ENCODE measurements at regions not wholly inside any gene's neighbourhood (a gene's known extent, or its start where the extent isn't known, plus 50 kb on each side); places are given as distances from the start of the nearest gene placed in this dataset.

DNA sequence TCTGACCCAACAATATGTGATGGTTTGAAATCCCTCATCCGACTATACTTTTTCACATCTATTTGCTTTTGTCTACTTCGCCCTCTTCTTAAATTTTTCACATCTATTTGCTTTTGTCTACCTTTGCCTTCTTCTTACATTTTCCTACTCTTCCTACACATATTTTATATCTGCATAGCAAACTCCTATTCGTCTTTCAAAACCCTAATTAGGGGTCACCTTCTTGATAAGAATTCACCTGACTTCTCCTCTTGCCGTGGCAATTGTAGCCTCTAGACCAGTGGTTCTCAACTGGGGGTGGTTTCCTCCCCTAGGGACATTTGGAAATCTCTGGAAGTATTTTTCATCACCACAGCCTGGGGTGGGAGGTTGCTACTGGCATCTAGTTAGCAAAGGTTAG, 607.4 kb downstream of the NTRK3 start:
- no peak overlapping the region for H2BK20ac ChIP-seq (ENCODE audit: low read depth, low read length)
- no peak overlapping the region for H2BK120ac ChIP-seq (ENCODE audit: low read depth, low read length)
- in situ Hi-C loops (cut with MboI; ENCODE audit: low sequenced_read_pairs) (no loop called here), dilution Hi-C loops (cut with HindIII; ENCODE audit: low sequenced_read_pairs, unreplicated experiment) (no loop called here), intact Hi-C loops (cut with micrococcal nuclease) (no loop called here)
- no peaks in the 10 kb centered on the region for H3K4me1 ChIP-seq (ENCODE audit: control insufficient read depth, insufficient read depth, low read length)
- H3K36me3 ChIP-seq (ENCODE audit: control insufficient read depth, insufficient read depth, low read length) = no peaks in the 10 kb centered on the region
- ChIA-PET POLR2A (ENCODE audit: unreplicated experiment) (no interaction called here), CTCF (no interaction called here)
- no peak overlapping the region for H3K4me3 ChIP-seq (ENCODE audit: insufficient read depth, low read depth, low read length)
- no peak overlapping the region for H3K4me2 ChIP-seq (ENCODE audit: low read depth, low read length)
- H3K27me3 ChIP-seq (ENCODE audit: control insufficient read depth, insufficient read depth, low read length) = no peaks in the 10 kb centered on the region
- no peak overlapping the region for H4K91ac ChIP-seq (ENCODE audit: insufficient read depth, low read depth, low read length)
- no peak overlapping the region for H2BK5ac ChIP-seq (ENCODE audit: low read depth, low read length, poor library complexity, severe bottlenecking)
- no peak overlapping the region for H3K27ac ChIP-seq (ENCODE audit: insufficient read depth, low read length)
- no peak overlapping the region for H2AK9ac ChIP-seq (replicated peaks; ENCODE audit: low read depth, low read length, poor library complexity)
- no peak overlapping the region for H3K56ac ChIP-seq (ENCODE audit: extremely low read depth, insufficient read depth, low read length)
- no peaks in the 10 kb centered on the region for H3K9me3 ChIP-seq (ENCODE audit: control insufficient read depth, insufficient read depth, low read length)
- no peak overlapping the region for H3K18ac ChIP-seq (ENCODE audit: low read depth, low read length)
- H4K8ac ChIP-seq (ENCODE audit: low read depth in 2 of 2, low read length in 2 of 2) = no peak overlapping the region
- H4K20me1 ChIP-seq (ENCODE audit: insufficient read depth, low read length) = no peaks in the 10 kb centered on the region
- H3K14ac ChIP-seq (replicated peaks; ENCODE audit: low read depth, low read length) = no peak overlapping the region
- H3K4ac ChIP-seq (ENCODE audit: low read depth, low read length) = no peak overlapping the region
- H3K79me1 ChIP-seq (ENCODE audit: low read depth in 1 of 2, low read length in 2 of 2) = no peaks in the 10 kb centered on the region
- no peaks in the 10 kb centered on the region for H3K9me1 ChIP-seq (ENCODE audit: insufficient read depth, low read length)
- DNase-seq = no peak
- ATAC-seq (ENCODE audit: low read depth) = no peak
- TF ChIP-seq CHD1 (IDR thresholded peaks at IDR 0.05; ENCODE audit: low read depth, low read length) = no peak
- TF ChIP-seq RCOR1 (IDR thresholded peaks at IDR 0.05; ENCODE audit: insufficient replicate concordance, low read length) = no peak
- TF ChIP-seq, protein P1, sequence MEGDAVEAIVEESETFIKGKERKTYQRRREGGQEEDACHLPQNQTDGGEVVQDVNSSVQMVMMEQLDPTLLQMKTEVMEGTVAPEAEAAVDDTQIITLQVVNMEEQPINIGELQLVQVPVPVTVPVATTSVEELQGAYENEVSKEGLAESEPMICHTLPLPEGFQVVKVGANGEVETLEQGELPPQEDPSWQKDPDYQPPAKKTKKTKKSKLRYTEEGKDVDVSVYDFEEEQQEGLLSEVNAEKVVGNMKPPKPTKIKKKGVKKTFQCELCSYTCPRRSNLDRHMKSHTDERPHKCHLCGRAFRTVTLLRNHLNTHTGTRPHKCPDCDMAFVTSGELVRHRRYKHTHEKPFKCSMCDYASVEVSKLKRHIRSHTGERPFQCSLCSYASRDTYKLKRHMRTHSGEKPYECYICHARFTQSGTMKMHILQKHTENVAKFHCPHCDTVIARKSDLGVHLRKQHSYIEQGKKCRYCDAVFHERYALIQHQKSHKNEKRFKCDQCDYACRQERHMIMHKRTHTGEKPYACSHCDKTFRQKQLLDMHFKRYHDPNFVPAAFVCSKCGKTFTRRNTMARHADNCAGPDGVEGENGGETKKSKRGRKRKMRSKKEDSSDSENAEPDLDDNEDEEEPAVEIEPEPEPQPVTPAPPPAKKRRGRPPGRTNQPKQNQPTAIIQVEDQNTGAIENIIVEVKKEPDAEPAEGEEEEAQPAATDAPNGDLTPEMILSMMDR (conservative IDR thresholded peaks at IDR 0.05; ENCODE audit: low read depth, low read length) = no peak
- no peak for TF ChIP-seq NFE2L2 (IDR thresholded peaks at IDR 0.05; ENCODE audit: low read depth, low read length)
- H3K9ac ChIP-seq (ENCODE audit: low read depth, low read length) = no peak overlapping the region
- H3K23ac ChIP-seq (ENCODE audit: low read depth, low read length) = no peak overlapping the region
- WGBS, 2 experiments (ENCODE audit: extremely low coverage in 2 of 2, insufficient read length in 1 of 2) = 47 to 100% methylated on average over 2 to 3 of the region's 4 CpGs
- H4K5ac ChIP-seq (ENCODE audit: low read depth, low read length) = no peak overlapping the region
- no peak overlapping the region for H2AFZ ChIP-seq (replicated peaks; ENCODE audit: low read length, poor library complexity)
- no peak overlapping the region for H2AK5ac ChIP-seq (ENCODE audit: low read depth, low read length)
- H2BK15ac ChIP-seq (ENCODE audit: low read depth, low read length) = no peak overlapping the region
- no TSS peak for BruUV-seq (replicated peaks)
